Glomerular endothelial cell (primary cell): ENCODE measurements at regions not wholly inside any gene's neighbourhood (a gene's known extent, or its start where the extent isn't known, plus 50 kb on each side); places are given as distances from the start of the nearest gene placed in this dataset.
"Not testable (repeated sequence)": the region's sequence is repeated elsewhere in the genome, so short reads cannot be mapped to it uniquely, and the experiment has no call there.

ENCODE experiments used
- DNase-seq: peaks from one replicate; pipeline ENCODE4 v3.0.0-alpha.2; 2011; ENCODE audit warnings: low read depth, low spot score; ENCODE audit errors: extremely low read depth

- DNase-seq, result no peak
These were observed 185.8 kb upstream of the UBE3A start for GRCh38 chr15:25624504-25625177.

DNA sequence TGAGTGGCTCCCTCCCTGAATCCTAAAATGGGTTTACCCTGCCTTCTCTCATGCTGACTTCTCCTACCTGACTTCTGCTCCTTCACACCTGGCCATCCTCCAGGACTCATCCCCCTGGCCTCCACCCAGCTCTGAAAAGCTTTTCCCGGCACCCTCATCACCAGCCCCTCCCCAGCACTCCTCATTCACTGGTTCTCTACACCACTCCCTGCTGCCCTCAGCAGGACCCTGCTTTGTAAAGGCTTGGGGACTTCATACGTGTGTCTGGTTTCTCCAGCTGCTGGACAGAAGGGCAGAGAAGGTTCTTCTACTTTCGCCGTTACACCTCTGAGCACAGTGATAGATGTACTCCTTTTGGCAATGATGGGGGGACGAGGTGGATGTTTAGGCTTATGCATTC is 184.9 kb upstream of the UBE3A start:
- no peak for DNase-seq

- DNase-seq, result no peak
These were observed 181.6 kb upstream of the UBE3A start for GRCh38 chr15:25620466-25620865.

- DNase-seq, result no peak
These were observed 180.9 kb upstream of the UBE3A start for GRCh38 chr15:25619761-25620160.

DNA sequence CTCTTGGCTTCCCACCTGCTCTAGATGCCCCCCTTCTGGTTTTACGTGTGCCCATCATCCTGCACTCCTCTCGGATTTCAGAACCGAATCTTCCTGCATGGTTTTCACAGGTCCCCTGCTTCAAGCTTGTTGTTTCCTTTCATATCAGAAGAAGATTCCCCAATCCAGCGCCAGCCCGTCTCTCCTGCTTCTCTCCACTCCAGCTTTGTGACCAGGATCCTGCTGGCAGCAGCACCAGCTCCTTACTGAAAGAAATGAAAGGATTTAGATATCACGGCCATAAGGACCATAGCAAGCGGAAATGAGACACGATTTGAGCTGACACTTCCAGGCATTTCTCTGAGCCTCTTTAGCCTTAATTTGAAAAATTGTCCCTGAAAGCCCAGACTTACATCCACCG is 180.3 kb upstream of the UBE3A start:
- no peak for DNase-seq

DNA sequence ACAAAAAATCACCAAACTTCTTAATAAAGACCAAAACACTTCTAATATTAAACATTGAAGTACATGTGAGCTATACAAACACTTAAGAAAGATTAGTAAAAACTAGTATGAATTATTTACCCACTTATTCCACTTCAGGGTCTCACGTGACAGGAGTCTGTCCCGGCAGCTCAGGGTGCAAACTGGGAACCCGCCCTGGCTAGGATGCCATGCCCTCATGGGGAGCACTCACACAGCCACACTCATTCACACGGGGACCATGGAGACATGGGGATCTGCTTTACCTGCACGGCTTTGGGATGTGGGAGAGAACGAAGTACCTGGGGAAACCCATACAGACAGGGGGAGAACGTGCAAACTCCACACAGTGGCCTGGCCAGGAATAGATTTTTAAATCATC is 179.3 kb upstream of the UBE3A start:
- no peak for DNase-seq

- DNase-seq, result no peak
These were observed 177.6 kb upstream of the UBE3A start for GRCh38 chr15:25616471-25616870.

GRCh38 chr15:25613134-25613533 is 174.3 kb upstream of the UBE3A start:
- DNase-seq, result no peak

GRCh38 chr15:25611603-25612002 is 172.8 kb upstream of the UBE3A start:
- DNase-seq, result no peak

DNA sequence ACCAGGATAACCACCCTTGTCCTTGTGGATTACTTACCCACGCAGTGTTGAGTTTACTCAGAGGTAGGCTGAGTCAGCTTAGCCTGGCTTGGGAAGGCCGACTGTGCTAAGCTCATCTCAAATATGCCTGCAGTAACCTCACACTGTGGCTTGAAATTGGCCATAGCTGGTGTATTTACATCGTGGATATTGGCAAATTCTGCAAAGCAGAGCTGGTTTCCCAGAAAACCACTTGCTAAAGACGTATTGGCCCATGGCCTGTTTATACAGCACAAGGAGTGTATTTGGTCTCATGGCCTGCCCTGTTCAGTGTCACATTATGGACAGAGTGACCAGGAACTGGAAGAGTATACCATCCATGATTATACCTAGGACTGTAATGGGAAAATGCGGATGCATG is 170.5 kb upstream of the UBE3A start:
- no peak for DNase-seq

GRCh38 chr15:25608926-25609325 is 170.1 kb upstream of the UBE3A start:
- DNase-seq, result no peak

- no peak for DNase-seq
These were observed 166.3 kb upstream of the UBE3A start for GRCh38 chr15:25605151-25605550.

- no peak for DNase-seq
These were observed 161.9 kb upstream of the UBE3A start for GRCh38 chr15:25600751-25601150.

DNA sequence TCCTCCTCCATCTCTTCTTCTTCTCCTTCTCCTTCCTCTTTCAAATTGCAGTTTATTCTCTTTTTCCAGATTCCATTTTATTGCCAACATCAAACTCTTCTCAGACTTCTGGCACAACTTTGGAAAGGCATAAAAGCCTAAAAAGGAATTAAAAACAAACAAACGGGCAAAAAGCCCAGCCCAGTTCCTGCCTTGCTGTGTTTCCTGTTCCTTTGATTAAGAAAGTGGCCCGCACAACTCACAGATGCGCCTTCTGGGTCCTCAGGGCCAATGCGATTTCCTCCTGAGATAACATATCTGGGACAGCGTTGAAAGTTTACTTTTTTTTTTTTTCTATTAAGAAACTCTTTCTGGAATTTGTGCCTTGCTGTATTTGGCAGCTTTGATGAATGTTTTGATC is 158.7 kb upstream of the UBE3A start:
- DNase-seq, result no peak

DNA sequence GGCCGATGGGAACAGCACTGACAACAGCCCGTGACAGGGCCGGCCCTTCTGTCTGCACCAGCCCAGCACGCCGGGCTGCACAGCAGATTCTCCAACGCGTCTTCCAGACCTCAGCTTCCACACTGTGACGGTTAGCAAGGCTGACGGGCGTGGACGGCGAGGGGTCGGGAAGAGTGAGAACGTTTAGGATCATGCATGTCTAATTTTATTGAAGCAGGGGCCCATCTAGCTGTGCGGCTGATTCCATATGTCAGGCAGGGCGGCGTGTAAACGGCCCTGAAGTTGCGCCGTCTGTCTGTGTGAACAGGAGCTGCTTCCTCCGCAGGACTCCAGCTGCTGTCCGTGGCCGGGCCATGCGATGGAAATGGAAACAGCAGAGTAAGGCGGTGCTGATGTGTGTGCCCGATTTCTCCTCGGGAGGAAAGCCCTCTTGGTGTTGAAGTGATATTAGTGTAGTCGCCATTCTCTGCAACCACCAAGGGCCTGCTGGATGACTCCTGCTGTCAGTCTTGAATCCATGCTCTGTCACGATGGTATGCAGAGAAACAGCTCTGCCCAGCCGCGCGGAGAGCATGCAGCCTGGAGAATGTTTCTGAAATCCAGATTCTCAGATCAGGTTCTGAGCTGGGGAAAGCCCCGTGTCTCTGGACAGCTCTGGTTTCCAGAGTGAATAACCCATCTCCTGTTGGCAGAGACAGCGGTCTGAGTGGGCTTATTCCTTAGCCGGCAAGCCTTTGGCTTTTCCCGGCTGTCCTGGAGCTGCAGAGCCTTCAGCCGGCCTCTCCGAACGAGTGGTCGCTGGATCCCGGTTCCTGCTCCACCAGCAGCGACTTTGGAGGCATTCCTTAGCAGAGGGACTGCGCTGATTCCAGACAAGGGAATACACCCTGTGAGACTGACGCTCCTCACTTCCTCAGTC is 158.1 kb upstream of the UBE3A start:
- DNase-seq, result no peak

DNA sequence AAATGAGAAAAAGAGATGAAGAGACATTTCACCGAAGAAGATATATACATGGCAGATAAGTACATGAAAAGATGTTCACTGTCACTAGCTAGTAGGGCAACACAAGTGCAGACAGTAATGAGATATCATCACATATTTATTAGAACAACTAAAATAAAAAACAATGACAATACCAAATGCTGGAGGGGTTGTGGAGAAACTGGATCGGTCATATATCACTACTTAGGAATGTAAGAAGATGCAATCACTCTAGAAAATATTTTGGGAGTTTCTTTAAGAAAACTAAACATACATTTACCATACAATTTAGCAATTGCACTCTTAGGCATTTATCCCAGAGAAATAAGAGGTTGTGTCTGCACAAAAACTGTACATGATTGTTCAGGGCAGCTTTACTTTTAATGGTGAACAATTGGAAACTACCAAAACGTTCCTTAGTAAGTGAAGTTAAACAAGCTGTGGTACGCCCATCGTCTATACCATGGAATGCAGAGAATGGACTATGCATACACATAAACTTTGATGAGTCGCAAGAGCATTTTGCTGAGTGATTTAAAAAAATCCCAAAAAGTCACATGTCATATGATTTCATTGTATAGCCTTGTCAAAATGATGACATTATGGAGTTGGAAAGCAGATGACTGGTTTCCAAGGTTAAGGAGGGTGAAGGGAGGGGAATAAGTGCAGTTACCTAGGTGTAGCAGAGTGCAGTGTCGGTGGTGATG is 149.0 kb upstream of the UBE3A start:
- DNase-seq, result no peak

DNA sequence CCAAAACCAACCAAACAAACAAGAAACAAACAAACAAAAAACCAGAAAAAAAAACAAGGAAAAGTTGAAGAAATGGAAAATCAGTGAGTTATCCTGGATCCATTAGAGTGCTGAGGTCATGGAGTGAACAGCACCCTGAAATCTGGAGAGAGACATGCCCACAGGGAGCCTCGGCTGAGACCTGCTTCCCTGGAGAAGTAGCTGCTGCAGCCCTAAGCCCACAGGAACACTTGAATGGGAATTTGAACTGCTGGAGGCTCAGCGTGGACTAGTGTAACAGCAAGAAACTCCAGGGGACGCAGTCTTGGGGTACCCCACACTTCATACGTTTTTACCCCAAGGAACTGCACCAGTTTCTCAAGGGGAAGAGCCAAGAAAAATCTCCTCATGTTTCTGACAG is 144.1 kb upstream of the UBE3A start:
- DNase-seq, result no peak

DNA sequence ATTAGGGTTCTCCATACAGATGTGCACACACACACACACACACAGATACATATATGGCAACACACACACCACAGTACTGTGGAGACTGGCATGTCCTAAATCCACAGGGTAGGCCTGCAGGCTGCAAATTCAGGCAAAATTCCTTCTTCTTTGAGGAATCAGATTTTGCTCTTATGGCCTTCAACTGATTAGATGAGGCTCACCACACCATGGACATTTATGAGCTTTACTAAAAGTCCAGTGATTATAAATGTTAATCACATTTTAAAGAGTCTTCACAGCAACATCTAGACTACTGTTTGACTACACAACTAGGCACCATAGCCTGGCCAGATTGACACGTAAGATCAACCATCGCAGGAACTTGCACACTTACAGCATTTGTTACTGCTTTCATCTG is 140.3 kb upstream of the UBE3A start:
- DNase-seq, result no peak

GRCh38 chr15:25572191-25572590 is 133.4 kb upstream of the UBE3A start:
- no peak for DNase-seq

DNA sequence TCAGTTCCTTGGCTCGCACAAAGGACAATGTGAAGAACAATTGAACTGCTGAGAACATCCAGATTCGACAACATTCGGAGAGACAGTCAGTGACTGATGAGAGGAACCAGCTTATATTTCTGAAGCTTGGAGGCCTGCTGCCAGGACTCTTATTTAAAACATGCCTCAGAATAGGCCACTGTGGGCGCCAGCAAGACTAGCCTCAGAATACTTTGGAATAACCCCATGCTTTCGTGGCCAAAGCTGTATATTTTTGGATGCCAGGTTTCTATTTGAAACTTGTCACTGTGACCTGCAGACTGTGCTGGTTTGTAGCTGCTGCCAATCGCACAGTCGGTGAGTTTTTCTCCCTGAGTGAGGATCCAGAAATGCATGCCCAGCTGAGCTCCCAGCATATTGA is 129.9 kb upstream of the UBE3A start:
- DNase-seq, result no peak

DNA sequence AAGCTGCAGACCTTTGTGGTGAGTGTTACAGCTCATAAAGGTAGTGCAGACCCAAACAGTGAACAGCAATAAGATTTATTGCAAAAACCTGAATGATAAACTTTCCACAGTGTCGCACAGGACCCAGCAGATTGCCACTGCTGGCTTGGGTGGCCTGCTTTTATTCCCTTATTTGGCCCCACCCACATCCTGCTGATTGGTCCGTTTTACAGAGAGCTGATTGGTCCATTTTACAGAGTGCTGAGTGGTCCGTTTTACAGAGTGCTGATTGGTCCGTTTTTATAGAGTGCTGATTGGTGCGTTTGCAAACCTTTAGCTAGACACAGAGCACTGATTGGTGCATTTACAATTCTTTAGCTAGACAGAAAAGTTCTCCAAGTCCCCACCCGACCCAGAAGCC is 127.7 kb upstream of the UBE3A start:
- not testable (repeated sequence) for DNase-seq
